Erythroblast (primary cell): ENCODE measurements at regions not wholly inside any gene's neighbourhood (a gene's known extent, or its start where the extent isn't known, plus 50 kb on each side); places are given as distances from the start of the nearest gene placed in this dataset.

Source experiments
- GATA1 ChIP-seq: IDR thresholded peaks from 2 replicates; pipeline ENCODE4 v1.6.1; 2011; ENCODE audit warnings: low read depth, mild to moderate bottlenecking, control low read depth, low read length, moderate library complexity
- POLR2A ChIP-seq: IDR thresholded peaks from 2 replicates; pipeline ENCODE4 v1.6.1; 2011; ENCODE audit warnings: mild to moderate bottlenecking, low read length

DNA sequence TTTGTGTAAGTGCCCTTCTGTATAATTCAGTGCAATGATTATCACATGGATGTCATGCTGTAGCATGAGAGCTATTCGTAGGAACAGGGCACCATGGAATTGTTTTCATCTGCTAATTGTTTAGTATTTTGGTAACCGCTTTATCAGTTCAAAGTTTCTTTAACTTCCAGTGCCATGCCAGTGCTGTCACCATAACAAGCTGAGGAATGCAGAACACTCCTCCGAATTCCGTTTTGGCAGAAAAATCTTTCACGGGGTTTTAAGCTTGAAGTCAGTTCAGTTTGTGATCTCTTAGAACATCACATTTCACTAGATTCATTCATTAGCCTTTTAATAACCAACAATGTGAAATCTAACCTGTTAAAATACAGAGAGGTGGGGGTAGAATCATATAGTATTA lies 117.2 kb upstream of the SEMA3C start:
- TF ChIP-seq POLR2A (no peak), GATA1 (no peak)
